ENCODE measurements at regions not wholly inside any gene's neighbourhood (a gene's known extent, or its start where the extent isn't known, plus 50 kb on each side); places are given as distances from the start of the nearest gene placed in this dataset.

- no peak for TF ChIP-seq SMAD3 (CRISPR knock-in tag; IDR thresholded peaks at IDR 0.05; ENCODE audit: borderline replicate concordance)
- no peak for TF ChIP-seq CTCF (IDR thresholded peaks at IDR 0.05)
- TF ChIP-seq ZNF138 (CRISPR knock-in tag; conservative IDR thresholded peaks at IDR 0.05) = no peak
- no peak for TF ChIP-seq ELF4 (CRISPR knock-in tag; IDR thresholded peaks at IDR 0.05; ENCODE audit: low read depth)
- TF ChIP-seq, protein P1, sequence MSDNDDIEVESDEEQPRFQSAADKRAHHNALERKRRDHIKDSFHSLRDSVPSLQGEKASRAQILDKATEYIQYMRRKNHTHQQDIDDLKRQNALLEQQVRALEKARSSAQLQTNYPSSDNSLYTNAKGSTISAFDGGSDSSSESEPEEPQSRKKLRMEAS (CRISPR knock-in tag; IDR thresholded peaks at IDR 0.05) = no peak
- no peak for TF ChIP-seq TEAD4 (CRISPR knock-in tag; IDR thresholded peaks at IDR 0.05)
- no peak for TF ChIP-seq ETV6 (CRISPR knock-in tag; IDR thresholded peaks at IDR 0.05)
- TF ChIP-seq USF1 (CRISPR knock-in tag; IDR thresholded peaks at IDR 0.05) = no peak
- TF ChIP-seq ZNF263 (CRISPR knock-in tag; IDR thresholded peaks at IDR 0.05; ENCODE audit: low read depth) = no peak
- no peak for TF ChIP-seq TCF7 (CRISPR knock-in tag; IDR thresholded peaks at IDR 0.05; ENCODE audit: low read depth)
- TF ChIP-seq CBFB (CRISPR knock-in tag; IDR thresholded peaks at IDR 0.05; ENCODE audit: low read depth) = no peak
- no peak for TF ChIP-seq SP1 (CRISPR knock-in tag; conservative IDR thresholded peaks at IDR 0.05)
These were observed 621.1 kb downstream of the ACTR3B start for GRCh38 chr7:153380636-153381035.

Measured in WTC11 (cell line).